GM21786 (cell line): ENCODE measurements at regions not wholly inside any gene's neighbourhood (a gene's known extent, or its start where the extent isn't known, plus 50 kb on each side); places are given as distances from the start of the nearest gene placed in this dataset.

Experiments
- ATAC-seq: cut with Tn5 transposase; IDR thresholded peaks from one replicate; pipeline ENCODE4 v1.9.1; 2021; ENCODE audit not compliant: unreplicated experiment

- ATAC-seq, result no peak
Observed at GRCh38 chr16:17885659-17886207, 415.0 kb upstream of the XYLT1 start.

DNA sequence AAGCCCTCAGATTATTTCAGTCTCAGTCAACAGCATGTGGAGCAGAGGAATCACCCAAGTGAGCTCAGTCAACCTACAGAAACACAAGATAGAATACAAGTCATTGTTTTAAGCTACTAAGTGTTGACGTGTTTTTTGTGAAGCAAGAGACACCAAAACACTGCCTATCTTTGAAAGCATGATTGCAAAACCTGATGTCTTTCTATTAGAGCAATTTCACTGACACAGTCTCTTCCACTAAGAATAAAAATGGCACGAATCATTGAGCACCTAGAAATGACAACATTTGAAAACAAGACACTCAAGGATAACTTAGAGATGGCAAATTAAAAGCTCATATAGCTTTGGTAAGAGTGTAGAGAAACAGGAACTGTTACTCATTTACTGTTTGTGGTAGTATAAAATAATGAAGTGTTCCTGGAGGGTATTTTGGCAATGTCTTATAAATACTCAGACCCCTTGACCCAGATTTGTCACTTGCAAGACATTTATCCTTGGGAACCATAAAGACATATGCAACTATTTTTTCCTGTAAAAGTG, 407.1 kb upstream of the XYLT1 start:
- ATAC-seq, result no peak

DNA sequence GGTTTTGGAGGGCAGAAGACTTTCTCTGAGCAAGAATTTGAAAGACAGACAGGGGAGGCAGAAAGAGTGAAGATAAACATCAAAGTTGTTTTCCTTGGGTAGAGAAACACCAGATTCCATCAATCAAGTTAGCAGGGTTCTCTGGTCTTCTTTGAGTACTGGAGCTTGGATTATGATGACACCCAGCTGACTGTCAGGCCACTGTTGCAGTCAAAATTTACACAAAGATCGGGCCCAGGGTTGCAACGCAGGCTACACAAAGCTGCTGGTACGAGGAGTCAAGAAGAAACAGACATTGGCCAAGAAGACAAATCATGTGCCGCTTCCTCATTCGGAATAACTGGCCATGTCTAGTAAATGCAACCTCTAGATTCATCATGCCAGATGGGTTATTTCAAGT, 396.2 kb upstream of the XYLT1 start:
- ATAC-seq, result no peak

DNA sequence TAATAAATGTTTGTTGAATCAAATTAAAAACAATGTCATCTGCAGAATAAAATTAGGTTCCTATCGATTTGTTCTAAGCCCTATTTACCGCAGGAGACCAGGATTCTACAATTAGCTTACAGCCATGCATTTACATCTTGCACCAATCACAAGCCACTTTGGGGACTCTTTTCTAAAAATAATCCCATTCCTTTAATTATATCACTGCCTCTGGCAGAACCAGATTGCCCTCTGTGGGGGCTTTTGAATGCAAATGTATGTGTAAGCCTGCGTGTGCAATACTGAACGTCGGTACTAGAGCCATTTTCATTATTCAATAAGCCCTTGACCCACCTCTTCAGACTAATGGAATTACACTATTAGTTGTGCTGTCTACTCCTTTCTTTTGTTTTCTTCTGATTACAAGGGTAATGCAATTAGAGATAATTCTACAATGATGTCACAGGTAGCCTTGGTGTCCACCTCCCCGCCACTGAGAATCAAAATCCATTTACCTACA, 391.3 kb upstream of the XYLT1 start:
- ATAC-seq, result no peak

- ATAC-seq, result no peak
Observed at GRCh38 chr16:17858061-17858460, 387.3 kb upstream of the XYLT1 start.

GRCh38 chr16:17853958-17854357, 383.2 kb upstream of the XYLT1 start:
- ATAC-seq, result no peak

- ATAC-seq, result no peak
Observed at GRCh38 chr16:17852977-17853702, 382.4 kb upstream of the XYLT1 start.

GRCh38 chr16:17850581-17851250, 380.0 kb upstream of the XYLT1 start:
- no peak for ATAC-seq

DNA sequence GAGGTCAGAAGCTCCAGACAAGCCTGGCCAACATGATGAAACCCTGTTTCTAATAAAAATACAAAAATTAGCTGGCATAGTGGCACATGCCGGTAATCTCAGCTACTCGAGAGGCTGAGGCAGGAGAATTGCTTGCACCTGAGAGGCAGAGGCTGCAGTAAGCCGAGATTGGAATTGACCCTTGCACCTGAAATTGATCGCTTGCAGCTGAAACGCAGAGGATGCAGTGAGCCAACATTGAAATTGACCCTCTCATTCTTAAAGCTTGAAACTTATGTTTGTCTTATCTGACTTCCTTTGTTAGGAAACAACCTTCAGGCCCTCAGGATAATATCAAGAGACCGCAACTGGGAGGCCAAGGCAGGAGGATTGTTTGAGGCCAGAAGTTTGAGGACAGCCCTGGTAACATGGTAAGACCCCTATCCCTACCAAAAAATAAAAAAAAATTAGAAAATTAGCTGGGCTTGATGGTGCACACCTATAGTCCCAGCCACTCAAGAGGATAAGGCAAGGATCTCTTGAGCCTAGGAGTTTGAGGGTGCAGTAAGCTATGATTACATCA, 376.6 kb upstream of the XYLT1 start:
- ATAC-seq, result no peak

GRCh38 chr16:17846030-17846429, 375.3 kb upstream of the XYLT1 start:
- no peak for ATAC-seq

GRCh38 chr16:17845031-17845430, 374.3 kb upstream of the XYLT1 start:
- no peak for ATAC-seq

DNA sequence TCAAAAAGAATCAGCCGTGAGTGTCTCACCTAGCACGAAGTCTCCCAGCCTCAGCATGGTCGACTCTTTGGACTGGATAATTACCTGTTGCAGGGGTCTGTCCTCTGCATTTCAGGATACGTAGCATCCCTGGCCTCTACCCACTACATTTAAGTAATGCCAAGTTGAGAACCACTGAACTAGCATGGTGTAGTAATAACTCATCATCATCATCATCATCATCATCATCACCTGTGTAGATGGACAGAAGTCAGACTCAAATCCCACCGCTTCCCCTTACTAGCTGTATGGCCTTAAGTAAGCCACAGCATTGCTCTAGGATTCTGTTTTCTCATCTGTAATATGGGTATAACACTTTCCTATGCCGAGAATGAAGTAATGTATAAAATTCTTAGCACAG, 373.1 kb upstream of the XYLT1 start:
- ATAC-seq, result no peak

- no peak for ATAC-seq
Observed at GRCh38 chr16:17839907-17840306, 369.1 kb upstream of the XYLT1 start.

GRCh38 chr16:17839272-17839671, 368.5 kb upstream of the XYLT1 start:
- ATAC-seq, result no peak

- no peak for ATAC-seq
Observed at GRCh38 chr16:17836868-17837602, 366.3 kb upstream of the XYLT1 start.

DNA sequence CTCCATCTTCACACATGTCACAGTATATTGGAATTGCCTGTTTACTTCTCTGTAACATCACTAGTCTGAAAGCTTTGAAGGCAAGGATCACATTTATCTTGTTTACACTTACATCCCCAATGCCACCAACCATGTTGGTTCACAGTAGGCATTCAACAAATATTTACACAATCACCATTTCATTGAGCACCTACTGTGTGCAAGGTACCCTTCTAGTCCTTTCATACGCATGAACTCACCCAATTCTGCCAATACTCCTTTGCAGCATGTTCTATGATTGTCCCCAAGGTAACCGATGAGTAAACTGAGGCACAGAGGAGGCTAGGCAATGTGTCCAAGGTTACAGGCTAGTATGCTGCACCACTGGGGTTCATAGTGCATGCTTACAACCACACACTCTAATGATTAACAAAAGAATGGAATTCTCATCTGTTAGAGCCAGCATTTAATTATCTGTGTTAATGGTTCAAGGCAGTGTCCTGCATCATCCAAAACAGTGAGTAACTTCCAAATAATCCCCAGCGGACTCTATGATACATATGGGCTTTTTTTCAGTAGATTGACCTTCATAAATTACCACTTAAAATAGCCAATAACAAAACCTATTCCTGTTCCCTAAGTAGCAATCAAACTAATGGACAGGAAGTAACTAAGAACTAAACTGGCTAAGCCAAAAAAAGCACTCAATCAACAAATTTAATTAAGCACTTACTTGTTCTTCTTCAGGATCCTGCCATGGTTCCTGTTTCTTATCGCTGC, 364.5 kb upstream of the XYLT1 start:
- ATAC-seq, result no peak

DNA sequence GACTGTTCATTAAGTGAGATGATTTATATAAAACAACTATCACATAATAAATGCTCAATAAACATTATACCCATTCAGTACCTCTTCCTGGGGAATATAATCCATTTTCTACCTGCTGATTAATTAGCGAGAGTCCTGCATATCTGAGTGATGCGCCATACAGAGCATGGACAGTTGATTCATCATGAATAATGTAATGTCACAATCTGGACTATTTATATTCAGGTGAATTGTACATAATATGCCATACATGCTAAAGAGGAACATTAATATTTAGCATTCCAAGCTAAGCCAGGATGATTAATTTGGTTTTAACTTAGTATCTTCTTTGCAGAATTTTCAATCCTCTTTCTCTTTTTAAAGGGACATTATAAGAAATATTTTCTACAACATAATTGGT, 362.0 kb upstream of the XYLT1 start:
- no peak for ATAC-seq

- no peak for ATAC-seq
Observed at GRCh38 chr16:17831330-17831729, 360.6 kb upstream of the XYLT1 start.

DNA sequence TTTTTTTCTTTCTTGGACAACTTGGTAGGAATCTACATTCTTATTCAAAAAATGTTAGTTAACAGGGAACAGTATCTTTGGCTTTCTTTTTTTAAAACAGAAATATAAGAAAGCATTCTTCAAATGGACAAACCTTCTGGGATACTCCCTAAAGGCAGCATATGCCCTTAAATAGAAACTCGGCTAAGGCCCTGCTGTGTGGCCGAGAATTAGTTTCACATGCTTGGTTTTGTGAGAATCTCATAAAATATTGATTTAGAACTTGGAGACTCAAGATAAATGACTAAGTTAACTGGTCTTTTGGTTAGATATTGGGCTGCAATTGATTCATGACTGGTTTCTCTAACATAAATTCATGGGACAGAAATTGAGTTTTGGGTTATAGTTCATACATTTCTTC, 359.9 kb upstream of the XYLT1 start:
- no peak for ATAC-seq

DNA sequence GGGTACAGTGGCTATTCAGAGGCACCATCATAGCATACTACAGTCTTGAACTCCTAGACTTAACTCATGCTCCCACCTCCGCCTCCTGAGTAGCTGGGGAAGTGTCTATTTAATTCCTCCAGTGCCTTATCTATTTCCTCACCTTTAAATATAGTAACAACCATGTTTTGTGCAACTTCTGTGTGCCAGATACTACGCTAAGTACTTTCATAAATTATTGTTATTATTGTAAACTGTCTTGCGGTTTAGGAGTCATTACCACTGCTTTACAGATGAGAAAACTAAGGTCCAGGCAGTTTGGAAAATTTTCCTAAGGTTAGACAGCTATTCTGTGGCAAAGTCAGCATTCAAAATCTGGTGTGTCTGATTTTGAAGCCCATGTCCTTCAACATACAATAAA, 359.1 kb upstream of the XYLT1 start:
- no peak for ATAC-seq
